Left colon (tissue), 2 donors: ENCODE measurements at regions not wholly inside any gene's neighbourhood (a gene's known extent, or its start where the extent isn't known, plus 50 kb on each side); places are given as distances from the start of the nearest gene placed in this dataset.

Experiments
- ATAC-seq: fragments of 200-7000 bp; cut with Tn5 transposase; one replicate; pipeline ENCODE4 v1.9.1; 2020; ENCODE audit warnings: mild to moderate bottlenecking, moderate library complexity
- DNase-seq, 2 donors: peaks; one replicate each; pipeline ENCODE4 v3.0.0-alpha.2; 2020
- intact Hi-C, 2 donors: fragments of 100-400 bp; cut with DNase I in 1 of 2; cut with micrococcal nuclease in 1 of 2; formaldehyde crosslinking; loops; one replicate each; pipeline versions ENCODE4 v1.11.2 to v1.14.0; 2022; cut with DNase I, micrococcal nuclease
- donor health status: DM: no; HTN: no; CAD: no.
- donor health status: DM: yes; HTN: yes; CAD: no.

GRCh38 chr4:23368081-23368697 is 521.7 kb downstream of the PPARGC1A start:
- ATAC-seq = peak; percentile 89
- intact Hi-C loops = no loop called here

GRCh38 chr4:23366557-23366906 is 523.3 kb downstream of the PPARGC1A start:
- intact Hi-C loops = no loop called here
- ATAC-seq = no peak
- DNase-seq = no peak

More at GRCh38 chr4:23368081-23368697, 521.7 kb downstream of the PPARGC1A start:
- peak in 1 of 2 donors; percentile 42 for DNase-seq

- intact Hi-C loops = no loop called here
- DNase-seq (no peak), ATAC-seq (no peak)
Observed at GRCh38 chr4:23365871-23366556, 523.8 kb downstream of the PPARGC1A start.

GRCh38 chr4:23365086-23365485 is 524.8 kb downstream of the PPARGC1A start:
- intact Hi-C loops = no loop called here
- no peak for DNase-seq
- ATAC-seq = no peak

GRCh38 chr4:23364167-23364566 is 525.7 kb downstream of the PPARGC1A start:
- intact Hi-C loops = no loop called here
- ATAC-seq (no peak), DNase-seq (no peak)

- DNase-seq = no peak
- intact Hi-C loops = no loop called here
Observed at GRCh38 chr4:23361453-23361852, 528.4 kb downstream of the PPARGC1A start.

GRCh38 chr4:23360718-23361117 is 529.1 kb downstream of the PPARGC1A start:
- intact Hi-C loops = no loop called here
- DNase-seq (no peak), ATAC-seq (no peak)

More at GRCh38 chr4:23361453-23361852, 528.4 kb downstream of the PPARGC1A start:
- ATAC-seq = no peak

GRCh38 chr4:23355258-23355657 is 534.6 kb downstream of the PPARGC1A start:
- DNase-seq (no peak), ATAC-seq (no peak)
- intact Hi-C loops = no loop called here

- intact Hi-C loops = no loop called here
- DNase-seq (no peak), ATAC-seq (no peak)
Observed at GRCh38 chr4:23353200-23353599, 536.6 kb downstream of the PPARGC1A start.

GRCh38 chr4:23348789-23349498 is 540.9 kb downstream of the PPARGC1A start:
- intact Hi-C loops = no loop called here
- ATAC-seq (no peak), DNase-seq (no peak)

GRCh38 chr4:23337292-23337691 is 552.6 kb downstream of the PPARGC1A start:
- ATAC-seq (peak; percentile 47), DNase-seq (no peak)
- intact Hi-C loops = no loop called here

GRCh38 chr4:23333946-23334878 is 555.6 kb downstream of the PPARGC1A start:
- DNase-seq = no peak
- peak; percentile 84 for ATAC-seq
- intact Hi-C loops = no loop called here

- ATAC-seq = no peak
- DNase-seq = no peak
- intact Hi-C loops = no loop called here
Observed at GRCh38 chr4:23333556-23333945, 556.3 kb downstream of the PPARGC1A start.

- no peak for DNase-seq
- no peak for ATAC-seq
- intact Hi-C loops = no loop called here
Observed at GRCh38 chr4:23332313-23332712, 557.5 kb downstream of the PPARGC1A start.

- ATAC-seq = no peak
- DNase-seq = no peak
- intact Hi-C loops = no loop called here
Observed at GRCh38 chr4:23327120-23327519, 562.7 kb downstream of the PPARGC1A start.

- ATAC-seq (no peak), DNase-seq (no peak)
- intact Hi-C loops = no loop called here
Observed at GRCh38 chr4:23324021-23324690, 565.7 kb downstream of the PPARGC1A start.

GRCh38 chr4:23323436-23323835 is 566.4 kb downstream of the PPARGC1A start:
- DNase-seq (no peak), ATAC-seq (no peak)
- intact Hi-C loops = no loop called here

- no peak for ATAC-seq
- no peak for DNase-seq
- intact Hi-C loops = no loop called here
Observed at GRCh38 chr4:23322732-23323131, 567.1 kb downstream of the PPARGC1A start.
